ENCODE measurements at regions not wholly inside any gene's neighbourhood (a gene's known extent, or its start where the extent isn't known, plus 50 kb on each side); places are given as distances from the start of the nearest gene placed in this dataset.

DNA sequence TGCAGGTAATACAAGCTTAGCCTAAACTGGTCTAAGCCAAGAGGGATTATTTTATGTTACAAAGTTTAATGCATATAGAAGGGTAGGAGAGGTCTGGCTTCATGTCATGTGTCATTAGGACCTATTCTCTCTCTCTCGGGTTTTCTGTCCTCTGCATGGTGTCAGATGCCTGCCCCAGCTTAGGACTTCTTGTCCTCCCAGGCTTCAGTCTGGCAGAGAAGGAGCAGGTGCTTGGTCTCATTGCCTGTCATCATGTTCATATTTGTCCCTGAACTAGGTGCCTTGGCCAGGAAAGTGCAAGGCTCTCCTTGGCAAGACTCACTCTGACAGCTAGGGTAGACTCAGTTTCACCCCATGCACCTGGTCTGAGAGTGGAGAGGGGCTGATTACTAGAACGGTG lies 126.3 kb downstream of the ADAMTS15 start:
- Histone ChIP-seq H3K27ac (no peak overlapping the region), H3K27me3 (no peaks in the 10 kb centered on the region), H3K9me3 (no peaks in the 10 kb centered on the region), H3K4me1 (no peaks in the 10 kb centered on the region), H3K36me3 (no peaks in the 10 kb centered on the region), H3K4me3 (no peak overlapping the region)
- intact Hi-C loops (cut with DNase I; ENCODE audit: low total_unique reads) = no loop called here
- DNase-seq = no peak
- TF ChIP-seq, protein P1, sequence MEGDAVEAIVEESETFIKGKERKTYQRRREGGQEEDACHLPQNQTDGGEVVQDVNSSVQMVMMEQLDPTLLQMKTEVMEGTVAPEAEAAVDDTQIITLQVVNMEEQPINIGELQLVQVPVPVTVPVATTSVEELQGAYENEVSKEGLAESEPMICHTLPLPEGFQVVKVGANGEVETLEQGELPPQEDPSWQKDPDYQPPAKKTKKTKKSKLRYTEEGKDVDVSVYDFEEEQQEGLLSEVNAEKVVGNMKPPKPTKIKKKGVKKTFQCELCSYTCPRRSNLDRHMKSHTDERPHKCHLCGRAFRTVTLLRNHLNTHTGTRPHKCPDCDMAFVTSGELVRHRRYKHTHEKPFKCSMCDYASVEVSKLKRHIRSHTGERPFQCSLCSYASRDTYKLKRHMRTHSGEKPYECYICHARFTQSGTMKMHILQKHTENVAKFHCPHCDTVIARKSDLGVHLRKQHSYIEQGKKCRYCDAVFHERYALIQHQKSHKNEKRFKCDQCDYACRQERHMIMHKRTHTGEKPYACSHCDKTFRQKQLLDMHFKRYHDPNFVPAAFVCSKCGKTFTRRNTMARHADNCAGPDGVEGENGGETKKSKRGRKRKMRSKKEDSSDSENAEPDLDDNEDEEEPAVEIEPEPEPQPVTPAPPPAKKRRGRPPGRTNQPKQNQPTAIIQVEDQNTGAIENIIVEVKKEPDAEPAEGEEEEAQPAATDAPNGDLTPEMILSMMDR (IDR thresholded peaks at IDR 0.05) = no peak
- TF ChIP-seq POLR2A (IDR thresholded peaks at IDR 0.05) = no peak

DNA sequence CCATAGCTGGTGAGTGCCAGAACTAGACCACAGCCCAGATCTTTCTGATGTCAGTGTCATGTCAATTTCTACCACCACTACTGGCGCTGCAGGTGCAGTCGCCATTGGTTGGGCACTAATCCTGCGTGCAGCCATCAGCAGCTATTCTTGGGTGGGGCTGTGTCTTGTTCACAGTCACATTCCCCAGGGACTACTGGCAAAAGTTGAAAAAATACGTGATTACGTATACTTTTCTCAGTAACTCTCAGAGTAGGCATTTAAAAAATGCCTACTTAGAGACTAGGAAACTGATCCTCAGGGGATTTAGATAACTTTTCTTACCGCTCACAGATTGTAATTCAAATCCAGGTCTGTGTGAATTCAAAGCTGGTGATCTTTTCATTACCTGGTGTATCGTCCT lies 127.7 kb downstream of the ADAMTS15 start:
- H3K4me3 ChIP-seq = no peak overlapping the region
- H3K27ac ChIP-seq = no peak overlapping the region
- intact Hi-C loops (cut with DNase I; ENCODE audit: low total_unique reads) = no loop called here
- TF ChIP-seq POLR2A (IDR thresholded peaks at IDR 0.05) = no peak
- TF ChIP-seq, protein P1 (IDR thresholded peaks at IDR 0.05) = no peak
- no peak for DNase-seq
- H3K4me1 ChIP-seq = no peaks in the 10 kb centered on the region
- no peaks in the 10 kb centered on the region for H3K9me3 ChIP-seq
- H3K27me3 ChIP-seq = no peaks in the 10 kb centered on the region
- H3K36me3 ChIP-seq = no peaks in the 10 kb centered on the region

DNA sequence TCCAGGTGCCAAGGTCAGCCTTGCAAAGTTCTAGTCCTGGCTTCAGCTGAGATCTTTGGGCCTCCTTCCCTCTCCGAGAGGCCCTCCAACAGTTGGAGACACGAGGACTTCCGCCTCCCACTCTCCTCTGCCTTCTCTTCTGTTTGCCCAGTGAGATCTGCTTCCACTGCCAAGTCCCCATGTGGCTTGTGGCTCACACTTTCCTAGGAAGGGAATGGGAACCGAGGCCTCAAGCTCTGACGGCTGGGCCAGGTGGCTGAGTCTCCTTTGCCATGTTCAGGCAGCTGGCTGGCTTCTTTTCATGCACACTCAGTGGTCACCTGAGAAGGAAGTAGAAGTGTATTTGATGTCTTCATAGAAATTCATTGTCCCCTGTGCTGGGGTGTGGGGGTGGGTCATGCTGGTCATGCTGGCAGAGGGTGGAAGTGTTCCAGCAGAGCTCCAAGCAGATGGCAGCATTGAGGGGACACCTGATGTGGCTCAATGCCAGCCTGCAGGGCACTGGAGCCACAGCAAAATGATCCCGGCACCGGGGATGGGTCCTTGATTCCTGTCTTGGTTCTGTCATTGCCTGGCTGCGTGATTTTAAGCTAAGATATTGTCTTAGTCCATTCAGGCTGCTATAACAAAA lies 130.4 kb downstream of the ADAMTS15 start:
- H3K27me3 ChIP-seq = no peaks in the 10 kb centered on the region
- no peak overlapping the region for H3K27ac ChIP-seq
- H3K36me3 ChIP-seq = no peaks in the 10 kb centered on the region
- H3K4me3 ChIP-seq = no peak overlapping the region
- TF ChIP-seq, protein P1 (IDR thresholded peaks at IDR 0.05) = no peak
- no peak for TF ChIP-seq POLR2A (IDR thresholded peaks at IDR 0.05)
- no peaks in the 10 kb centered on the region for H3K4me1 ChIP-seq
- no peak for DNase-seq
- intact Hi-C loops (cut with DNase I; ENCODE audit: low total_unique reads) = no loop called here
- H3K9me3 ChIP-seq = no peaks in the 10 kb centered on the region

DNA sequence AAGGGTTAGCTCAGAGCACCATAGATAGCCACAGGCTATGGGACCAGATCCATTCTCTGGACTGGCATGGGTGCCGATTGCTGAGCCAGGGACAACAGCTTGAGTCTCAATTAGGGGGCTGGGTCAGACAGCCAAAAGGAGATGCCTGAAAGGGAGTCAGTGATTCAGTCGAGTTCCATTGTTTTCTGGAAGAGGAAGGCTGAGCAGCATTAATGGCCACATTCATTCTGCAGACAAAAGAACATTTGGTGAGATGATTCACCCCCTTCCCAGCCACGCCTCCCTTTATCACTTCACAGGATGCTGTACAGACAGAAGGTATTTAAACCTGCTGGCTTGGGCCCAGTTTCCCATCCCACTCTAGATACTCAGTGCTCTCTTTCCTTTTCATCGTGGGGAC lies 131.9 kb downstream of the ADAMTS15 start:
- no peaks in the 10 kb centered on the region for H3K27me3 ChIP-seq
- no peak overlapping the region for H3K4me3 ChIP-seq
- DNase-seq = peak; percentile 47 to 61
- H3K9me3 ChIP-seq = no peaks in the 10 kb centered on the region
- H3K27ac ChIP-seq = peak overlapping the region; percentile 49 to 57
- TF ChIP-seq, protein P1 (IDR thresholded peaks at IDR 0.05) = no peak
- no peak for TF ChIP-seq POLR2A (IDR thresholded peaks at IDR 0.05)
- no peaks in the 10 kb centered on the region for H3K4me1 ChIP-seq
- intact Hi-C loops (cut with DNase I; ENCODE audit: low total_unique reads) = no loop called here
- H3K36me3 ChIP-seq = no peaks in the 10 kb centered on the region

DNA sequence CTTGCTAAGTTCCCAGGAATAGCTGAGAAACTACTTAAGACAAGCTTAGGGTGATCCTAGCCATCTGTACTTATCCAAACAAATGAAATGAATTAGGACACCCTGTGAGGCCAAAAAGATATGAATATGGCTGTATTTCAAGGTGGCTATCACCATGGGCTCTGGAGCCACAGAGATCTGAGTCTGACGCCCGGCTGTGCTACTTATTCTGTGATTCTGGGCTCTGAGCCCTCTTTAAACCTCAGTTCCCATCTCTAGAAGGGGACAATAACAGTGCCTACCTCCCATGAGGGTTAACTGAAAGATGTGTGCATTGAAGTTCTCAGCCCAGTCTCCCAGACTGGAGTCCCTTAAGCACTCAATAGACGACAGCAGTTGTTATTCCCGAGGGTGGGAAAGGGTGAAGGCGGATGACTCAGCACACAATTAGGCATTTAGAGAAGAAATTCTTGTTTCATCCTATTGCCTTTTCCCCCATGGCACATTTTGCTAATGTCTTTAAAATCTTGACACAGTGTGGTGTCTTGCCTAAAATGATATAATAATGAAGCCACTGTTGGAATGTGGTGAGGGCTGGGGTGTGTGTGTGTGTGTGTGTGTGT lies 132.5 kb downstream of the ADAMTS15 start:
- Histone ChIP-seq H3K4me3 (no peak overlapping the region), H3K4me1 (no peaks in the 10 kb centered on the region), H3K27me3 (no peaks in the 10 kb centered on the region), H3K36me3 (no peaks in the 10 kb centered on the region), H3K9me3 (no peaks in the 10 kb centered on the region), H3K27ac (peak overlapping the region in 1 of 2 donors; percentile 57)
- intact Hi-C loops (cut with DNase I; ENCODE audit: low total_unique reads) = no loop called here
- DNase-seq = no peak
- TF ChIP-seq, protein P1 (IDR thresholded peaks at IDR 0.05) = no peak
- TF ChIP-seq POLR2A (IDR thresholded peaks at IDR 0.05) = no peak

All from uterus (tissue), 3 donors.